CD8-positive, alpha-beta memory T cell (primary cell): ENCODE measurements at regions not wholly inside any gene's neighbourhood (a gene's known extent, or its start where the extent isn't known, plus 50 kb on each side); places are given as distances from the start of the nearest gene placed in this dataset.

Experiments used
- CTCF ChIA-PET: fragments of 350-600 bp; sonication (Branson Sonifier 250); formaldehyde crosslinking; loops from one replicate; lab custom pipeline; 2021; ENCODE audit warnings: antibody characterized with exemption; lab: Charles Lee
- POLR2A ChIA-PET: fragments of 350-600 bp; sonication (Branson Sonifier 250); formaldehyde crosslinking; loops from one replicate; lab custom pipeline; 2021; ENCODE audit warnings: antibody characterized with exemption; lab: Charles Lee
- DNase-seq, 5 donors: peaks; one replicate each; pipeline versions ENCODE4 v3.0.0 to v3.0.0-alpha.2; 2020 to 2022; ENCODE audit warnings: mixed read lengths in 1 of 5
- H3K27ac ChIP-seq: one replicate; pipeline ENCODE4 v1.7.0; 2013; ENCODE audit warnings: low read depth, mild to moderate bottlenecking, low read length, moderate library complexity
- H3K27me3 ChIP-seq: 2 replicates; pipeline ENCODE4 v1.7.0; 2013; ENCODE audit warnings: low read length, mild to moderate bottlenecking; ENCODE audit not compliant: insufficient read depth, poor library complexity, severe bottlenecking
- H3K36me3 ChIP-seq: 2 replicates; pipeline ENCODE4 v1.7.0; 2013; ENCODE audit warnings: mild to moderate bottlenecking, low read length, moderate library complexity; ENCODE audit not compliant: insufficient read depth
- H3K4me1 ChIP-seq: 2 replicates; pipeline ENCODE4 v1.7.0; 2013; ENCODE audit warnings: mild to moderate bottlenecking, low read length, moderate library complexity; ENCODE audit not compliant: insufficient read depth
- H3K4me3 ChIP-seq: 2 replicates; pipeline ENCODE4 v1.7.0; 2013; ENCODE audit warnings: mild to moderate bottlenecking, low read length
- H3K9me3 ChIP-seq: 2 replicates; pipeline ENCODE4 v1.7.0; 2013; ENCODE audit warnings: mild to moderate bottlenecking, low read length
- H3K27ac Mint-ChIP-seq, 8 donors: one replicate each; pipeline ENCODE4 v1.8.0; 2020 to 2021; ENCODE audit warnings: mixed read lengths in 8 of 8, mild to moderate bottlenecking in 6 of 8, inconsistent platforms in 3 of 8, moderate library complexity in 3 of 8
- H3K27me3 Mint-ChIP-seq, 2 donors: one replicate each; pipeline ENCODE4 v1.8.0; 2020 to 2021; ENCODE audit warnings: mixed read lengths in 2 of 2, mild to moderate bottlenecking in 1 of 2, moderate library complexity in 1 of 2
- H3K36me3 Mint-ChIP-seq, 3 donors: one replicate each; pipeline ENCODE4 v1.8.0; 2020 to 2021; ENCODE audit warnings: mixed read lengths in 3 of 3, inconsistent platforms in 1 of 3, mild to moderate bottlenecking in 1 of 3
- H3K4me1 Mint-ChIP-seq, 3 donors: one replicate each; pipeline ENCODE4 v1.8.0; 2020 to 2021; ENCODE audit warnings: mixed read lengths in 3 of 3, inconsistent platforms in 1 of 3, mild to moderate bottlenecking in 1 of 3
- H3K4me3 Mint-ChIP-seq, 7 donors: one replicate each; pipeline ENCODE4 v1.8.0; 2020 to 2021; ENCODE audit warnings: mixed read lengths in 7 of 7, mild to moderate bottlenecking in 6 of 7, moderate library complexity in 4 of 7, inconsistent platforms in 2 of 7
- H3K9me3 Mint-ChIP-seq, 5 donors: one replicate each; pipeline ENCODE4 v1.8.0; 2020 to 2022; ENCODE audit warnings: mixed read lengths in 5 of 5, mild to moderate bottlenecking in 3 of 5, moderate library complexity in 2 of 5, inconsistent platforms in 1 of 5

GRCh38 chr2:58921676-58922075, 680.6 kb upstream of the FANCL start:
- Histone ChIP-seq H3K4me1 (no peaks in the 10 kb centered on the region), H3K27ac (no peak overlapping the region), H3K9me3 (no peaks in the 10 kb centered on the region), H3K4me3 (no peak overlapping the region), H3K36me3 (no peaks in the 10 kb centered on the region), H3K27me3 (no peaks in the 10 kb centered on the region)
- H3K9me3 Mint-ChIP-seq = peaks cover 0 to 6% (median 0%) of the 10 kb centered on the region in 5 donors
- POLR2A ChIA-PET = no interaction called here
- no peak overlapping the region for H3K4me3 Mint-ChIP-seq
- no peaks in the 10 kb centered on the region for H3K27me3 Mint-ChIP-seq
- CTCF ChIA-PET = no interaction called here
- H3K27ac Mint-ChIP-seq = no peak overlapping the region
- no peaks in the 10 kb centered on the region for H3K4me1 Mint-ChIP-seq
- no peaks in the 10 kb centered on the region for H3K36me3 Mint-ChIP-seq
- no peak for DNase-seq

GRCh38 chr2:58920001-58920400, 678.9 kb upstream of the FANCL start:
- Mint-ChIP-seq H3K27ac (no peak overlapping the region), H3K27me3 (no peaks in the 10 kb centered on the region)

DNA sequence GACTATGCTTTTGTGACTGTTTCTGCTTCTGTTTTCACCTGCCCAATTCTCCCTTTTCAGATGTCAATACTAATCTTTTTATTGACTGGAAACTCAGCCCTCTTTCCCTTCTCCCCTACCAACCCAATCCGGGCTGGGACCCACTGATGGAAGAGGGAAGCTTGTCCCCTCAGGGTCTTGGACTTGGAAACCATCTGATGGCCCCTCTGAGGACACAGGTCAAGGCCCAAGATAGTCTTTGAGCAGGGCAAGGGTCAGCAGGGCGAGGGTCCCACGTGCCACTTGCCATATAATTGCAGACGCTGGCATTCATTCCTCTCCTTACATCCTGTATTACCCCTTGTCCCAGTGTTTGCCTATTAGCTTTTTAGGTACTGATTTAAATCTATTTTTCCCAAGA, 678.2 kb upstream of the FANCL start:
- Histone ChIP-seq H3K4me1 (no peaks in the 10 kb centered on the region), H3K27ac (no peak overlapping the region), H3K27me3 (no peaks in the 10 kb centered on the region), H3K9me3 (no peaks in the 10 kb centered on the region), H3K4me3 (no peak overlapping the region), H3K36me3 (no peaks in the 10 kb centered on the region)
- H3K27ac Mint-ChIP-seq = no peak overlapping the region
- no peak overlapping the region for H3K4me3 Mint-ChIP-seq
- ChIA-PET POLR2A (no interaction called here), CTCF (no interaction called here)
- H3K9me3 Mint-ChIP-seq = peaks cover 0 to 5% (median 0%) of the 10 kb centered on the region in 5 donors
- H3K27me3 Mint-ChIP-seq = no peaks in the 10 kb centered on the region
- H3K4me1 Mint-ChIP-seq = no peaks in the 10 kb centered on the region
- DNase-seq = no peak
- no peaks in the 10 kb centered on the region for H3K36me3 Mint-ChIP-seq

More at GRCh38 chr2:58920001-58920400, 678.9 kb upstream of the FANCL start:
- no peak for DNase-seq
- Histone ChIP-seq H3K27ac (no peak overlapping the region), H3K27me3 (no peaks in the 10 kb centered on the region), H3K9me3 (no peaks in the 10 kb centered on the region), H3K4me1 (no peaks in the 10 kb centered on the region), H3K36me3 (no peaks in the 10 kb centered on the region), H3K4me3 (no peak overlapping the region)
- H3K36me3 Mint-ChIP-seq = no peaks in the 10 kb centered on the region
- H3K9me3 Mint-ChIP-seq = peaks cover 0 to 6% (median 0%) of the 10 kb centered on the region in 5 donors
- CTCF ChIA-PET = no interaction called here
- H3K4me1 Mint-ChIP-seq = no peaks in the 10 kb centered on the region
- POLR2A ChIA-PET = no interaction called here
- no peak overlapping the region for H3K4me3 Mint-ChIP-seq

DNA sequence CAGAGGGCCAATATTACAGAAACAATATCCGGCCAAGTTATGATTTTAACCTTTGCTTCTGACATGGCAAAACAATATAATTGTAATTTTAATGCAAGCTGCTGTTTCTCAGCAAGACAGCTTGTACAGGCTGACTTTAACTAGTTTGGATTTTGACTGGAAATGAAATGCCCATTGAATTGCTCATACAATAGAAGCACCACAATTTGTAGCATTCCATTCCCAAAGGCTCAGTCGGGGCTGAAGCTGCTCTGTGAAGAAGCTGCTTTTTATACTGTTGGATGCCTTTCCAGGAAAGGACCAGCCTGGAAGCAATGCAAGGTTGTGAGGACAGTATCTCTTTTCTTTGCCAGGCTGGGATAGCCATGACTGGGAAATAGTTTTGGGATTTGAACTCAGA, 677.0 kb upstream of the FANCL start:
- H3K4me1 Mint-ChIP-seq = no peaks in the 10 kb centered on the region
- no peaks in the 10 kb centered on the region for H3K9me3 ChIP-seq
- H3K4me3 Mint-ChIP-seq = no peak overlapping the region
- POLR2A ChIA-PET = no interaction called here
- H3K4me1 ChIP-seq = no peaks in the 10 kb centered on the region
- DNase-seq = no peak
- no peak overlapping the region for H3K27ac Mint-ChIP-seq
- peaks cover 0 to 3% (median 0%) of the 10 kb centered on the region in 5 donors for H3K9me3 Mint-ChIP-seq
- no peaks in the 10 kb centered on the region for H3K36me3 Mint-ChIP-seq
- no peaks in the 10 kb centered on the region for H3K36me3 ChIP-seq
- CTCF ChIA-PET = no interaction called here
- no peaks in the 10 kb centered on the region for H3K27me3 ChIP-seq
- H3K27me3 Mint-ChIP-seq = no peaks in the 10 kb centered on the region
- H3K4me3 ChIP-seq = no peak overlapping the region
- no peak overlapping the region for H3K27ac ChIP-seq

GRCh38 chr2:58917596-58917995, 676.5 kb upstream of the FANCL start:
- Mint-ChIP-seq H3K27me3 (peaks cover 0 to 1% of the 10 kb centered on the region in 2 donors), H3K36me3 (no peaks in the 10 kb centered on the region), H3K27ac (no peak overlapping the region), H3K4me1 (no peaks in the 10 kb centered on the region), H3K9me3 (peaks cover 0 to 3% (median 0%) of the 10 kb centered on the region in 5 donors), H3K4me3 (no peak overlapping the region)
- H3K4me3 ChIP-seq = no peak overlapping the region
- no peak overlapping the region for H3K27ac ChIP-seq
- POLR2A ChIA-PET = no interaction called here
- CTCF ChIA-PET = no interaction called here
- DNase-seq = no peak
- no peaks in the 10 kb centered on the region for H3K4me1 ChIP-seq
- no peaks in the 10 kb centered on the region for H3K27me3 ChIP-seq
- no peaks in the 10 kb centered on the region for H3K36me3 ChIP-seq
- no peaks in the 10 kb centered on the region for H3K9me3 ChIP-seq

- H3K9me3 Mint-ChIP-seq = peaks cover 0 to 3% (median 0%) of the 10 kb centered on the region in 5 donors
- no peaks in the 10 kb centered on the region for H3K27me3 ChIP-seq
- no peaks in the 10 kb centered on the region for H3K4me1 ChIP-seq
- no peak overlapping the region for H3K4me3 Mint-ChIP-seq
- ChIA-PET CTCF (no interaction called here), POLR2A (no interaction called here)
- peaks cover 0 to 1% of the 10 kb centered on the region in 2 donors for H3K27me3 Mint-ChIP-seq
- no peak overlapping the region for H3K4me3 ChIP-seq
- no peaks in the 10 kb centered on the region for H3K36me3 Mint-ChIP-seq
- DNase-seq = no peak
- no peaks in the 10 kb centered on the region for H3K4me1 Mint-ChIP-seq
- no peak overlapping the region for H3K27ac Mint-ChIP-seq
- H3K27ac ChIP-seq = no peak overlapping the region
- H3K36me3 ChIP-seq = no peaks in the 10 kb centered on the region
- H3K9me3 ChIP-seq = no peaks in the 10 kb centered on the region
These were observed 674.9 kb upstream of the FANCL start for GRCh38 chr2:58916063-58916462.

- no peak overlapping the region for H3K4me3 Mint-ChIP-seq
- no peak overlapping the region for H3K27ac ChIP-seq
- H3K36me3 Mint-ChIP-seq = no peaks in the 10 kb centered on the region
- POLR2A ChIA-PET = no interaction called here
- peaks cover 0 to 1% of the 10 kb centered on the region in 2 donors for H3K27me3 Mint-ChIP-seq
- H3K4me1 ChIP-seq = no peaks in the 10 kb centered on the region
- no peaks in the 10 kb centered on the region for H3K27me3 ChIP-seq
- CTCF ChIA-PET = no interaction called here
- DNase-seq = no peak
- H3K27ac Mint-ChIP-seq = no peak overlapping the region
- H3K36me3 ChIP-seq = no peaks in the 10 kb centered on the region
- no peaks in the 10 kb centered on the region for H3K4me1 Mint-ChIP-seq
- no peaks in the 10 kb centered on the region for H3K9me3 ChIP-seq
- H3K9me3 Mint-ChIP-seq = peaks cover 0 to 3% (median 0%) of the 10 kb centered on the region in 5 donors
- no peak overlapping the region for H3K4me3 ChIP-seq
These were observed 673.8 kb upstream of the FANCL start for GRCh38 chr2:58914733-58915505.

GRCh38 chr2:58913082-58913726, 672.1 kb upstream of the FANCL start:
- no peak overlapping the region for H3K27ac Mint-ChIP-seq
- Histone ChIP-seq H3K27me3 (no peaks in the 10 kb centered on the region), H3K36me3 (no peaks in the 10 kb centered on the region), H3K9me3 (no peaks in the 10 kb centered on the region), H3K4me3 (no peak overlapping the region), H3K4me1 (no peaks in the 10 kb centered on the region), H3K27ac (no peak overlapping the region)
- ChIA-PET CTCF (no interaction called here), POLR2A (no interaction called here)
- H3K27me3 Mint-ChIP-seq = peaks cover 0 to 1% of the 10 kb centered on the region in 2 donors
- no peak overlapping the region for H3K4me3 Mint-ChIP-seq
- DNase-seq = no peak
- no peaks in the 10 kb centered on the region for H3K36me3 Mint-ChIP-seq
- H3K4me1 Mint-ChIP-seq = no peaks in the 10 kb centered on the region
- peaks cover 0 to 1% (median 0%) of the 10 kb centered on the region in 5 donors for H3K9me3 Mint-ChIP-seq
